ENCODE measurements at regions not wholly inside any gene's neighbourhood (a gene's known extent, or its start where the extent isn't known, plus 50 kb on each side); places are given as distances from the start of the nearest gene placed in this dataset.

DNA sequence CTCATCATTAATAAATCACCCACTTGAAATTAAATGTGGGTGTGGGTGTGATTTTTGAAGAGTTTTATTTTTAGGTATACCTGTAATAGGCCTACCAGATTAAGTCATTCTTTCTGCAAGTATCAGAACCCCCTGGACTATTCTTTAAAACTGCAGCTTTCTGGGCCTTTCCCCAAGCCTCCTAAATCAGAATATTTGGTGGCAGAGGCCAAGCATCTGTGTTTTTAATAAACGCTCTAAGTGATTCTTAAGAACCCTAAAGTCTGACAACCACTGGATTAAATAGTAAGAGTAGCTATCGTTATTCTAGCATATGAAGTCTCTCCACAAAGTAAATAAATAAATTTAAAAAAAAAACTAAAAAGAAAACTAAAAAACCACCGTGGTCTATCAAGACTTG lies 703.0 kb upstream of the NRP1 start:
- TF ChIP-seq, protein P1, sequence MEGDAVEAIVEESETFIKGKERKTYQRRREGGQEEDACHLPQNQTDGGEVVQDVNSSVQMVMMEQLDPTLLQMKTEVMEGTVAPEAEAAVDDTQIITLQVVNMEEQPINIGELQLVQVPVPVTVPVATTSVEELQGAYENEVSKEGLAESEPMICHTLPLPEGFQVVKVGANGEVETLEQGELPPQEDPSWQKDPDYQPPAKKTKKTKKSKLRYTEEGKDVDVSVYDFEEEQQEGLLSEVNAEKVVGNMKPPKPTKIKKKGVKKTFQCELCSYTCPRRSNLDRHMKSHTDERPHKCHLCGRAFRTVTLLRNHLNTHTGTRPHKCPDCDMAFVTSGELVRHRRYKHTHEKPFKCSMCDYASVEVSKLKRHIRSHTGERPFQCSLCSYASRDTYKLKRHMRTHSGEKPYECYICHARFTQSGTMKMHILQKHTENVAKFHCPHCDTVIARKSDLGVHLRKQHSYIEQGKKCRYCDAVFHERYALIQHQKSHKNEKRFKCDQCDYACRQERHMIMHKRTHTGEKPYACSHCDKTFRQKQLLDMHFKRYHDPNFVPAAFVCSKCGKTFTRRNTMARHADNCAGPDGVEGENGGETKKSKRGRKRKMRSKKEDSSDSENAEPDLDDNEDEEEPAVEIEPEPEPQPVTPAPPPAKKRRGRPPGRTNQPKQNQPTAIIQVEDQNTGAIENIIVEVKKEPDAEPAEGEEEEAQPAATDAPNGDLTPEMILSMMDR (IDR thresholded peaks at IDR 0.05) = no peak

GRCh38 chr10:34033078-34033477 lies 698.6 kb upstream of the NRP1 start:
- TF ChIP-seq, protein P1 (IDR thresholded peaks at IDR 0.05) = no peak

DNA sequence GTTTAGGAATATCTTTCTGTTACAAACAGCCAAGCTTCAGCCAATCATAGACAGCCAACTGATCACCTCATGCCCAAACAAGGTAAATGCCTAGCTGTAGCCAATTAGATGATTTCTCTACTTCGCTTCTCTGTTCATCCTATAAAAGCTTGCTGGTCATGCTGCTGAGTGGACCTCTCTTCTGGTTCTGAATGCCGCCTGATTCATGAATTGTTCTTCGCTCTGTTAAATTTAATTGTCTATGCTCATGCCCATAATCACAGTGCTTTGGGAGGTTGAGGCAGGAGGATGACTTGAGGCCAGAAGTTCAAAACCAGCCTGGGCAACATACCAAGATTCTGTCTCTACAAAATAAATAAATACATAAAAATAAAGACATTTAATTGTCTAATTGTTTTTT lies 698.1 kb upstream of the NRP1 start:
- TF ChIP-seq, protein P1 (IDR thresholded peaks at IDR 0.05) = no peak

GRCh38 chr10:34031400-34031799 lies 696.9 kb upstream of the NRP1 start:
- TF ChIP-seq, protein P1 (IDR thresholded peaks at IDR 0.05) = no peak

GRCh38 chr10:34029455-34029854 lies 695.0 kb upstream of the NRP1 start:
- TF ChIP-seq, protein P1 (IDR thresholded peaks at IDR 0.05) = no peak

DNA sequence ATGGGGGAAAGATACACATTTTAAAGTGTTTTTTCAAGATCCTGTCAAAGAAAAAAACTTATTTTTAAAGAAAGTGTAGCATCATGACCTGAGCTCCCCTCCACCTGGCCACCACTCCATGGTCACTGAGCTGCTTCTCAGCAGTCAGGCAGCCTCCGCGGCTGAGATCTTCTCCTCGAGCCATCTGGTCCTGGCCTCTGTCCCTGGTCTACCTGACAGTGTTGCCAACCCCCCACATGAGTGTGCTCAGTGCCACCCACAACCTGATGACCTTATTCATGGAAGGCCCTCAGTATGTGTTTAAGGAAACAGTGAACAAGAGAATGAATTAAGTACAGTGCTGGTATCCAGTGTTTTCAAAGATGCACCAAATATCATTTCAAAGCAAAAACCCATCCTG lies 694.5 kb upstream of the NRP1 start:
- TF ChIP-seq, protein P1 (IDR thresholded peaks at IDR 0.05) = no peak

- TF ChIP-seq, protein P1 (IDR thresholded peaks at IDR 0.05) = no peak
Observed at GRCh38 chr10:34024693-34025425, 690.4 kb upstream of the NRP1 start.

GRCh38 chr10:34024282-34024681 lies 689.8 kb upstream of the NRP1 start:
- TF ChIP-seq, protein P1 (IDR thresholded peaks at IDR 0.05) = no peak
